ENCODE measurements at regions not wholly inside any gene's neighbourhood (a gene's known extent, or its start where the extent isn't known, plus 50 kb on each side); places are given as distances from the start of the nearest gene placed in this dataset.

- TF ChIP-seq TEAD4 (IDR thresholded peaks at IDR 0.05; ENCODE audit: low read depth, low read length) (no peak), SUZ12 (IDR thresholded peaks at IDR 0.05; ENCODE audit: low read length) (no peak), YY1 (IDR thresholded peaks at IDR 0.05; ENCODE audit: low read depth, low read length) (no peak), EZH2 (IDR thresholded peaks at IDR 0.05; ENCODE audit: low read depth, low read length, severe bottlenecking) (no peak), RAD21 (IDR thresholded peaks at IDR 0.05 in 1 of 2, conservative IDR thresholded peaks at IDR 0.05 in 1 of 2; ENCODE audit: low read depth in 2 of 2, low read length in 2 of 2) (peak; percentile 38 to 54), SAP30 (IDR thresholded peaks at IDR 0.05; ENCODE audit: insufficient read depth, insufficient replicate concordance, low read length) (no peak), ZNF274 (IDR thresholded peaks at IDR 0.05; ENCODE audit: borderline replicate concordance, extremely low read depth, low read length) (no peak), ASH2L (IDR thresholded peaks at IDR 0.05; ENCODE audit: low read length) (no peak), HDAC2 (IDR thresholded peaks at IDR 0.05; ENCODE audit: borderline replicate concordance in 1 of 2, low read depth in 2 of 2, low read length in 2 of 2) (no peak)
- TF ChIP-seq, protein P1, sequence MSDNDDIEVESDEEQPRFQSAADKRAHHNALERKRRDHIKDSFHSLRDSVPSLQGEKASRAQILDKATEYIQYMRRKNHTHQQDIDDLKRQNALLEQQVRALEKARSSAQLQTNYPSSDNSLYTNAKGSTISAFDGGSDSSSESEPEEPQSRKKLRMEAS (IDR thresholded peaks at IDR 0.05): peak; percentile 43; the same call in 1 of the 2 replicates
- TF ChIP-seq, protein P2, sequence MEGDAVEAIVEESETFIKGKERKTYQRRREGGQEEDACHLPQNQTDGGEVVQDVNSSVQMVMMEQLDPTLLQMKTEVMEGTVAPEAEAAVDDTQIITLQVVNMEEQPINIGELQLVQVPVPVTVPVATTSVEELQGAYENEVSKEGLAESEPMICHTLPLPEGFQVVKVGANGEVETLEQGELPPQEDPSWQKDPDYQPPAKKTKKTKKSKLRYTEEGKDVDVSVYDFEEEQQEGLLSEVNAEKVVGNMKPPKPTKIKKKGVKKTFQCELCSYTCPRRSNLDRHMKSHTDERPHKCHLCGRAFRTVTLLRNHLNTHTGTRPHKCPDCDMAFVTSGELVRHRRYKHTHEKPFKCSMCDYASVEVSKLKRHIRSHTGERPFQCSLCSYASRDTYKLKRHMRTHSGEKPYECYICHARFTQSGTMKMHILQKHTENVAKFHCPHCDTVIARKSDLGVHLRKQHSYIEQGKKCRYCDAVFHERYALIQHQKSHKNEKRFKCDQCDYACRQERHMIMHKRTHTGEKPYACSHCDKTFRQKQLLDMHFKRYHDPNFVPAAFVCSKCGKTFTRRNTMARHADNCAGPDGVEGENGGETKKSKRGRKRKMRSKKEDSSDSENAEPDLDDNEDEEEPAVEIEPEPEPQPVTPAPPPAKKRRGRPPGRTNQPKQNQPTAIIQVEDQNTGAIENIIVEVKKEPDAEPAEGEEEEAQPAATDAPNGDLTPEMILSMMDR (IDR thresholded peaks at IDR 0.05; ENCODE audit: control extremely low read depth in 1 of 3, insufficient read depth in 1 of 3, low read depth in 1 of 3, low read length in 3 of 3): peak in 2 of 3 experiments; percentile 60 to 65; a peak in 3 of 4 replicates
Measured at GRCh38 chr5:10825897-10826644, 65.0 kb upstream of the DAP start (continued).

Data from H1 (cell line).